ENCODE measurements at regions not wholly inside any gene's neighbourhood (a gene's known extent, or its start where the extent isn't known, plus 50 kb on each side); places are given as distances from the start of the nearest gene placed in this dataset.

GRCh38 chr10:131391936-131392335, 80.4 kb upstream of the TCERG1L start:
- Mint-ChIP-seq H3K4me1 (peaks cover 8 to 9% of the 10 kb centered on the region in 2 experiments; a peak in 3 of 4 replicates), H3K4me3 (no peak overlapping the region), H3K9me3 (peaks cover 0 to 2% of the 10 kb centered on the region in 2 experiments; a peak in 3 of 5 replicates), H3K27ac (no peak overlapping the region), H3K36me3 (ENCODE audit: insufficient read depth in 1 of 3, low read depth in 3 of 3) (no peaks in the 10 kb centered on the region; a peak in 1 of 7 replicates), H3K27me3 (ENCODE audit: low read depth) (peaks cover 52% of the 10 kb centered on the region)
- Histone ChIP-seq H3K14ac (ENCODE audit: insufficient read depth, low read length) (no peak overlapping the region), H2BK12ac (ENCODE audit: insufficient read length, low read depth, low read length) (no peak overlapping the region), H4K20me1 (ENCODE audit: control insufficient read depth, insufficient read depth, insufficient read length) (no peaks in the 10 kb centered on the region), H4K91ac (ENCODE audit: insufficient read length, low read depth, low read length) (no peak overlapping the region), H3K79me1 (ENCODE audit: insufficient read depth, low read depth, low read length, poor library complexity, severe bottlenecking) (no peaks in the 10 kb centered on the region), H3K27me3 (ENCODE audit: insufficient read depth, low read length) (no peaks in the 10 kb centered on the region; the same call in 1 of the 2 replicates), H3K9me3 (ENCODE audit: control insufficient read depth, low read depth, low read length) (no peaks in the 10 kb centered on the region), H3K23ac (ENCODE audit: insufficient read length, low read depth, low read length) (no peak overlapping the region), H3K56ac (ENCODE audit: insufficient read length, low read depth, low read length) (no peak overlapping the region), H3K4me2 (ENCODE audit: insufficient read depth, insufficient read length, low read length) (no peak overlapping the region), H2BK120ac (ENCODE audit: low read depth, low read length, poor library complexity, severe bottlenecking) (no peak overlapping the region), H3K4me1 (ENCODE audit: insufficient read depth, low read length) (no peaks in the 10 kb centered on the region), H4K8ac (replicated peaks; ENCODE audit: insufficient read length, low read depth, low read length) (no peak overlapping the region), H3K27ac (ENCODE audit: insufficient read length, low read depth, low read length) (no peak overlapping the region), H3K23me2 (ENCODE audit: insufficient read length, low read depth, low read length, poor library complexity, severe bottlenecking) (no peaks in the 10 kb centered on the region), H2AFZ (ENCODE audit: low read length) (no peak overlapping the region), H2BK15ac (ENCODE audit: low read depth, low read length) (no peak overlapping the region), H2BK20ac (ENCODE audit: low read depth, low read length, poor library complexity, severe bottlenecking) (no peak overlapping the region), H3K9ac (ENCODE audit: extremely low read depth, insufficient read length, low read length) (no peak overlapping the region), H4K5ac (ENCODE audit: insufficient read length, low read depth, low read length) (no peak overlapping the region), H3K18ac (ENCODE audit: insufficient read length, low read depth, low read length) (no peak overlapping the region), H2BK5ac (ENCODE audit: insufficient read length, low read length) (no peak overlapping the region), H2AK5ac (ENCODE audit: insufficient read length, low read length) (no peak overlapping the region), H3K79me2 (ENCODE audit: insufficient read depth, low read length) (no peaks in the 10 kb centered on the region), H3K4ac (ENCODE audit: low read depth, low read length) (no peak overlapping the region), H3T11ph (ENCODE audit: low read length) (no peak overlapping the region)
- TF ChIP-seq CTCF (conservative IDR thresholded peaks at IDR 0.05): no peak
- no peak for DNase-seq
- no CpG with 5 or more reads among the region's 5 CpGs for WGBS (ENCODE audit: extremely low coverage, insufficient read length, low lambda C conversion rate)
